Lung (tissue), 11 donors: ENCODE measurements at regions not wholly inside any gene's neighbourhood (a gene's known extent, or its start where the extent isn't known, plus 50 kb on each side); places are given as distances from the start of the nearest gene placed in this dataset.

Experiments used
- ATAC-seq: fragments of 200-7000 bp; cut with Tn5 transposase; one replicate; pipeline ENCODE4 v1.9.1; 2020; ENCODE audit warnings: moderate number of reproducible peaks; ENCODE audit not compliant: insufficient read depth, low FRiP score
- DNase-seq, 3 donors: peaks; one replicate each; pipeline ENCODE4 v3.0.0-alpha.2; 2013 to 2017
- H3K27ac ChIP-seq, 2 donors: one replicate each; pipeline ENCODE4 v1.5.1; 2013; ENCODE audit warnings: mild to moderate bottlenecking in 2 of 2, moderate library complexity in 2 of 2, control low read depth in 1 of 2, inconsistent platforms in 1 of 2, low read depth in 1 of 2, low read length in 1 of 2
- H3K27me3 ChIP-seq, 3 donors: one replicate each; pipeline ENCODE4 v1.5.1; 2013; ENCODE audit warnings: low read length in 2 of 3; ENCODE audit not compliant: control insufficient read depth in 3 of 3, insufficient read depth in 3 of 3
- H3K36me3 ChIP-seq, 4 donors: one replicate each; pipeline ENCODE4 v1.5.1; 2013; ENCODE audit warnings: low read length in 4 of 4, mild to moderate bottlenecking in 1 of 4, moderate library complexity in 1 of 4; ENCODE audit not compliant: control insufficient read depth in 4 of 4, insufficient read depth in 4 of 4
- H3K4me1 ChIP-seq, 5 donors: one replicate each; pipeline ENCODE4 v1.5.1; 2013; ENCODE audit warnings: low read length in 5 of 5, mild to moderate bottlenecking in 2 of 5, moderate library complexity in 1 of 5; ENCODE audit not compliant: control insufficient read depth in 5 of 5, insufficient read depth in 5 of 5
- H3K4me3 ChIP-seq: one replicate; pipeline ENCODE4 v1.5.1; 2013; ENCODE audit warnings: mild to moderate bottlenecking, control low read depth, moderate library complexity
- H3K9ac ChIP-seq, 2 donors: one replicate each; pipeline ENCODE4 v1.5.1; 2013; ENCODE audit warnings: low read length in 2 of 2, control low read depth in 1 of 2; ENCODE audit not compliant: insufficient read depth in 1 of 2
- H3K9me3 ChIP-seq, 4 donors: one replicate each; pipeline ENCODE4 v1.5.1; 2013; ENCODE audit warnings: low read length in 3 of 4, mild to moderate bottlenecking in 1 of 4, moderate library complexity in 1 of 4; ENCODE audit not compliant: control insufficient read depth in 4 of 4, insufficient read depth in 3 of 4
- CTCF ChIP-seq: IDR thresholded peaks from 2 replicates; pipeline ENCODE4 v1.5.1; 2012; ENCODE audit warnings: mild to moderate bottlenecking; ENCODE audit errors: control extremely low read depth, extremely low read depth
- WGBS, 2 donors: extraction: QIAGEN DNeasy Blood & Tissue Kit; methylation state at CpG; one replicate each; pipeline ENCODE4 v1.1.7; 2013; 5-methylcytosine and 5-hydroxymethylcytosine counted together
- donor health status: control.
- donor health status: control.
- donor health status: Bipolar disorder and iron deficiency.
- donor health status: healthy.
- donor health status: DM: yes; HTN: yes; CAD: no.

GRCh38 chr4:72828864-72829263 is 240.7 kb downstream of the COX18 start:
- TF ChIP-seq CTCF: no peak
- ATAC-seq (peak; percentile 81), DNase-seq (peak in 2 of 3 donors; percentile 5 to 43)
- no peak overlapping the region for H3K9ac ChIP-seq
- H3K9me3 ChIP-seq: no peaks in the 10 kb centered on the region
- H3K4me3 ChIP-seq: no peak overlapping the region
- no peaks in the 10 kb centered on the region for H3K36me3 ChIP-seq
- no peaks in the 10 kb centered on the region for H3K27me3 ChIP-seq
- no peak overlapping the region for H3K27ac ChIP-seq
- H3K4me1 ChIP-seq: peaks cover 0 to 7% (median 0%) of the 10 kb centered on the region in 5 donors
- WGBS, 2 donors: 74 to 84% methylated on average over 1 of the region's 1 CpG

GRCh38 chr4:72827968-72828367 is 241.5 kb downstream of the COX18 start:
- ATAC-seq: no peak
- H3K4me1 ChIP-seq: peaks cover 0 to 7% (median 0%) of the 10 kb centered on the region in 5 donors

GRCh38 chr4:72820107-72820506 is 249.4 kb downstream of the COX18 start:
- DNase-seq (no peak), ATAC-seq (no peak)
- Histone ChIP-seq H3K36me3 (no peaks in the 10 kb centered on the region), H3K27me3 (no peaks in the 10 kb centered on the region), H3K4me3 (no peak overlapping the region), H3K9ac (no peak overlapping the region), H3K4me1 (peaks cover 0 to 2% (median 0%) of the 10 kb centered on the region in 5 donors), H3K27ac (no peak overlapping the region), H3K9me3 (no peaks in the 10 kb centered on the region)
- TF ChIP-seq CTCF: no peak

More at GRCh38 chr4:72827968-72828367, 241.5 kb downstream of the COX18 start:
- no peak overlapping the region for H3K27ac ChIP-seq
- WGBS, 2 donors: 79 to 80% methylated on average over 1 of the region's 1 CpG
- H3K9ac ChIP-seq: no peak overlapping the region
- no peaks in the 10 kb centered on the region for H3K36me3 ChIP-seq
- no peaks in the 10 kb centered on the region for H3K9me3 ChIP-seq
- no peak for TF ChIP-seq CTCF
- DNase-seq: no peak
- no peak overlapping the region for H3K4me3 ChIP-seq
- H3K27me3 ChIP-seq: no peaks in the 10 kb centered on the region

- Histone ChIP-seq H3K36me3 (no peaks in the 10 kb centered on the region), H3K9me3 (no peaks in the 10 kb centered on the region), H3K27me3 (no peaks in the 10 kb centered on the region), H3K4me3 (no peak overlapping the region), H3K9ac (no peak overlapping the region), H3K4me1 (peaks cover 0 to 2% (median 0%) of the 10 kb centered on the region in 5 donors), H3K27ac (no peak overlapping the region)
- ATAC-seq (peak; percentile 34), DNase-seq (no peak)
- WGBS, 2 donors: 53 to 54% methylated on average over 1 of the region's 1 CpG
- TF ChIP-seq CTCF: no peak
These were observed 248.0 kb upstream of the ADAMTS3 start for GRCh38 chr4:72817012-72817411.
